HG03095 (cell line): ENCODE measurements at regions not wholly inside any gene's neighbourhood (a gene's known extent, or its start where the extent isn't known, plus 50 kb on each side); places are given as distances from the start of the nearest gene placed in this dataset.
"Not testable (repeated sequence)": the region's sequence is repeated elsewhere in the genome, so short reads cannot be mapped to it uniquely, and the experiment has no call there.

Experiments
- ATAC-seq: cut with Tn5 transposase; IDR thresholded peaks from one replicate; pipeline ENCODE4 v1.9.1; 2021; ENCODE audit warnings: moderate library complexity; ENCODE audit not compliant: unreplicated experiment

GRCh38 chr5:5780253-5780652 is 357.8 kb downstream of the ICE1 start:
- no peak for ATAC-seq

GRCh38 chr5:5777013-5777412 is 354.5 kb downstream of the ICE1 start:
- ATAC-seq: no peak

GRCh38 chr5:5772202-5772601 is 349.7 kb downstream of the ICE1 start:
- ATAC-seq: no peak

- ATAC-seq: no peak
Observed at GRCh38 chr5:5770825-5771224, 348.3 kb downstream of the ICE1 start.

GRCh38 chr5:5767286-5767928 is 344.9 kb downstream of the ICE1 start:
- no peak for ATAC-seq

- ATAC-seq: no peak
Observed at GRCh38 chr5:5765066-5765850, 342.8 kb downstream of the ICE1 start.

- ATAC-seq: no peak
Observed at GRCh38 chr5:5764246-5764645, 341.8 kb downstream of the ICE1 start.

GRCh38 chr5:5756762-5757161 is 334.3 kb downstream of the ICE1 start:
- no peak for ATAC-seq

- ATAC-seq: peak; percentile 28
Observed at GRCh38 chr5:5755888-5756287, 333.4 kb downstream of the ICE1 start.

- ATAC-seq: peak; percentile 68
Observed at GRCh38 chr5:5752844-5753243, 330.4 kb downstream of the ICE1 start.

- ATAC-seq: peak; percentile 6
Observed at GRCh38 chr5:5751987-5752386, 329.5 kb downstream of the ICE1 start.

GRCh38 chr5:5751498-5751897 is 329.0 kb downstream of the ICE1 start:
- peak; percentile 49 for ATAC-seq

- no peak for ATAC-seq
Observed at GRCh38 chr5:5741418-5741817, 318.9 kb downstream of the ICE1 start.

- no peak for ATAC-seq
Observed at GRCh38 chr5:5739490-5739945, 317.0 kb downstream of the ICE1 start.

- ATAC-seq: peak; percentile 74
Observed at GRCh38 chr5:5738797-5739489, 316.5 kb downstream of the ICE1 start.

GRCh38 chr5:5736007-5736406 is 313.5 kb downstream of the ICE1 start:
- no peak for ATAC-seq

- not testable (repeated sequence) for ATAC-seq
Observed at GRCh38 chr5:5733058-5733457, 310.6 kb downstream of the ICE1 start.

- ATAC-seq: no peak
Observed at GRCh38 chr5:5726401-5726800, 303.9 kb downstream of the ICE1 start.

GRCh38 chr5:5721881-5722280 is 299.4 kb downstream of the ICE1 start:
- ATAC-seq: no peak

- no peak for ATAC-seq
Observed at GRCh38 chr5:5719292-5719691, 296.8 kb downstream of the ICE1 start.

- no peak for ATAC-seq
Observed at GRCh38 chr5:5716665-5717064, 294.2 kb downstream of the ICE1 start.

GRCh38 chr5:5711592-5711991 is 289.1 kb downstream of the ICE1 start:
- ATAC-seq: no peak
